HL-60 (cell line): ENCODE measurements at regions not wholly inside any gene's neighbourhood (a gene's known extent, or its start where the extent isn't known, plus 50 kb on each side); places are given as distances from the start of the nearest gene placed in this dataset.

ENCODE experiments used
- DNase-seq, 2 experiments: peaks; one replicate each; pipeline ENCODE4 v3.0.0-alpha.2; 2010 to 2020; ENCODE audit warnings: low read depth in 1 of 2, low spot score in 1 of 2
- H3K27ac ChIP-seq: fragments of 250-450 bp; sonication (Bioruptor Pico); replicated peaks from 2 replicates; pipeline ENCODE4 v1.5.1; 2020; ENCODE audit warnings: mild to moderate bottlenecking, moderate library complexity
- H3K27me3 ChIP-seq: fragments of 250-450 bp; sonication (Bioruptor Pico); 2 replicates; pipeline ENCODE4 v1.5.1; 2021; ENCODE audit warnings: mild to moderate bottlenecking, moderate library complexity; ENCODE audit not compliant: insufficient read depth, poor library complexity, severe bottlenecking
- H3K4me3 ChIP-seq: replicated peaks from 2 replicates; pipeline ENCODE4 v1.5.1; 2011; ENCODE audit warnings: mild to moderate bottlenecking, control low read depth, low read length; ENCODE audit not compliant: insufficient read depth
- GABPA ChIP-seq: IDR thresholded peaks from 2 replicates; pipeline ENCODE4 v1.6.1; 2012; ENCODE audit warnings: low read depth
- POLR2AphosphoS5 ChIP-seq: IDR thresholded peaks from 2 replicates; pipeline ENCODE4 v1.6.1; 2012; ENCODE audit warnings: low read depth
- SPI1 ChIP-seq: IDR thresholded peaks from 2 replicates; pipeline ENCODE4 v1.6.1; 2012; ENCODE audit warnings: low read depth, mild to moderate bottlenecking, borderline replicate concordance
- TF ChIP-seq, protein P1 (sequence below): IDR thresholded peaks from 2 replicates; pipeline ENCODE4 v1.6.1; 2012; ENCODE audit warnings: low read depth; ENCODE audit not compliant: insufficient replicate concordance
- TF ChIP-seq, protein P2 (sequence below): IDR thresholded peaks from one replicate; pipeline ENCODE4 v1.5.1; 2011; ENCODE audit warnings: low read length, control low read depth, inconsistent platforms; ENCODE audit not compliant: insufficient read depth

GRCh38 chrX:99184153-99184552 is 1225.9 kb downstream of the PCDH19 start:
- no peaks in the 10 kb centered on the region for H3K27me3 ChIP-seq
- H3K27ac ChIP-seq = no peak overlapping the region
- TF ChIP-seq, protein P1, sequence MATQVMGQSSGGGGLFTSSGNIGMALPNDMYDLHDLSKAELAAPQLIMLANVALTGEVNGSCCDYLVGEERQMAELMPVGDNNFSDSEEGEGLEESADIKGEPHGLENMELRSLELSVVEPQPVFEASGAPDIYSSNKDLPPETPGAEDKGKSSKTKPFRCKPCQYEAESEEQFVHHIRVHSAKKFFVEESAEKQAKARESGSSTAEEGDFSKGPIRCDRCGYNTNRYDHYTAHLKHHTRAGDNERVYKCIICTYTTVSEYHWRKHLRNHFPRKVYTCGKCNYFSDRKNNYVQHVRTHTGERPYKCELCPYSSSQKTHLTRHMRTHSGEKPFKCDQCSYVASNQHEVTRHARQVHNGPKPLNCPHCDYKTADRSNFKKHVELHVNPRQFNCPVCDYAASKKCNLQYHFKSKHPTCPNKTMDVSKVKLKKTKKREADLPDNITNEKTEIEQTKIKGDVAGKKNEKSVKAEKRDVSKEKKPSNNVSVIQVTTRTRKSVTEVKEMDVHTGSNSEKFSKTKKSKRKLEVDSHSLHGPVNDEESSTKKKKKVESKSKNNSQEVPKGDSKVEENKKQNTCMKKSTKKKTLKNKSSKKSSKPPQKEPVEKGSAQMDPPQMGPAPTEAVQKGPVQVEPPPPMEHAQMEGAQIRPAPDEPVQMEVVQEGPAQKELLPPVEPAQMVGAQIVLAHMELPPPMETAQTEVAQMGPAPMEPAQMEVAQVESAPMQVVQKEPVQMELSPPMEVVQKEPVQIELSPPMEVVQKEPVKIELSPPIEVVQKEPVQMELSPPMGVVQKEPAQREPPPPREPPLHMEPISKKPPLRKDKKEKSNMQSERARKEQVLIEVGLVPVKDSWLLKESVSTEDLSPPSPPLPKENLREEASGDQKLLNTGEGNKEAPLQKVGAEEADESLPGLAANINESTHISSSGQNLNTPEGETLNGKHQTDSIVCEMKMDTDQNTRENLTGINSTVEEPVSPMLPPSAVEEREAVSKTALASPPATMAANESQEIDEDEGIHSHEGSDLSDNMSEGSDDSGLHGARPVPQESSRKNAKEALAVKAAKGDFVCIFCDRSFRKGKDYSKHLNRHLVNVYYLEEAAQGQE = no peak
- TF ChIP-seq GABPA (no peak), SPI1 (no peak), POLR2AphosphoS5 (no peak)
- TF ChIP-seq, protein P2, sequence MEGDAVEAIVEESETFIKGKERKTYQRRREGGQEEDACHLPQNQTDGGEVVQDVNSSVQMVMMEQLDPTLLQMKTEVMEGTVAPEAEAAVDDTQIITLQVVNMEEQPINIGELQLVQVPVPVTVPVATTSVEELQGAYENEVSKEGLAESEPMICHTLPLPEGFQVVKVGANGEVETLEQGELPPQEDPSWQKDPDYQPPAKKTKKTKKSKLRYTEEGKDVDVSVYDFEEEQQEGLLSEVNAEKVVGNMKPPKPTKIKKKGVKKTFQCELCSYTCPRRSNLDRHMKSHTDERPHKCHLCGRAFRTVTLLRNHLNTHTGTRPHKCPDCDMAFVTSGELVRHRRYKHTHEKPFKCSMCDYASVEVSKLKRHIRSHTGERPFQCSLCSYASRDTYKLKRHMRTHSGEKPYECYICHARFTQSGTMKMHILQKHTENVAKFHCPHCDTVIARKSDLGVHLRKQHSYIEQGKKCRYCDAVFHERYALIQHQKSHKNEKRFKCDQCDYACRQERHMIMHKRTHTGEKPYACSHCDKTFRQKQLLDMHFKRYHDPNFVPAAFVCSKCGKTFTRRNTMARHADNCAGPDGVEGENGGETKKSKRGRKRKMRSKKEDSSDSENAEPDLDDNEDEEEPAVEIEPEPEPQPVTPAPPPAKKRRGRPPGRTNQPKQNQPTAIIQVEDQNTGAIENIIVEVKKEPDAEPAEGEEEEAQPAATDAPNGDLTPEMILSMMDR = no peak
- no peak overlapping the region for H3K4me3 ChIP-seq
- DNase-seq = no peak

DNA sequence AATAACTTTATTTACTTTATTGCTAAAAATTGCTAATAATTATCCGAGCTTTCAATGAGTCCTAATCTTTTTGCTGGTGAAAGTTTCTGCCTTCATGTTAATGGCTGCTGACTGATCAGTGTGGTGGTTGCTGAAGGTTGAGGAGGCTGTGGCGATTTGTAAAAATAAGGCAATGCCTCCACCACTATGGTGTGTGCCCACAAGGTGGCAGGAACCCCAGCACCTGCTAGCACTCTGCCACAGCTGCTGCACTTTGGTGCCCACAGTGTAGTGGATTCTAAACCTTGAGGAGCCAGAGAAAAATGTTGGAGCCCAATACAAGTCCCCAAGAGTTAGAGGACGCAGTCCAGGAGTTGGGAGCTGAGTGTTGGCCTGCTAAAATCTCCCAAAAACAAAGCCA is 1237.1 kb downstream of the PCDH19 start:
- Histone ChIP-seq H3K27me3 (no peaks in the 10 kb centered on the region), H3K27ac (no peak overlapping the region), H3K4me3 (no peak overlapping the region)
- no peak for DNase-seq
- no peak for TF ChIP-seq GABPA
- TF ChIP-seq, protein P1 = no peak
- TF ChIP-seq POLR2AphosphoS5 = no peak
- TF ChIP-seq, protein P2 = no peak
- no peak for TF ChIP-seq SPI1

DNA sequence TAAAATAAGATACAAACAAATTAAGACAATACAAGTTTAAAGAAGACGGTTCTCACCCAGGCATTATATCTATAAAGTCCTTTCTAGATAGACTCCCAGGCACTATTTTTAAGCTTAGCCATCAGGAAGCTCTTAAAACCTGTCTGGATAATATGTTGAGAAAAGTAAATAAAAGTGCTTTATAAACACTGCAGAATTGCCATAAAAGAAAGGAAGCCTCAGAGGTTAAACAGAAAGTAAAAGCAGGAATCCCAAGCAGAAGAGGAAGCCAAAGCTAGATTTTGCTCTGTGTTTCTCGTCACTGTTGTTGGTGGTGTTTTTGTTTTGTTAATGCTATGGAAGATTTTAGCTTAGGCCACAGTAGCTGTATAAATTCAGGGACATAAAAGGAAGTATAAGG is 1267.3 kb downstream of the PCDH19 start:
- H3K4me3 ChIP-seq = no peak overlapping the region
- no peak overlapping the region for H3K27ac ChIP-seq
- TF ChIP-seq, protein P1 = no peak
- TF ChIP-seq POLR2AphosphoS5 (no peak), GABPA (no peak), SPI1 (no peak)
- TF ChIP-seq, protein P2 = no peak
- no peaks in the 10 kb centered on the region for H3K27me3 ChIP-seq
- DNase-seq = no peak
